Adipocyte (in vitro differentiated cells): ENCODE measurements at regions not wholly inside any gene's neighbourhood (a gene's known extent, or its start where the extent isn't known, plus 50 kb on each side); places are given as distances from the start of the nearest gene placed in this dataset.

Experiments
- DNase-seq: peaks from one replicate; pipeline ENCODE4 v3.0.0-alpha.2; 2015; ENCODE audit warnings: low read depth
- H3K27me3 ChIP-seq: replicated peaks from 2 replicates; pipeline ENCODE4 v1.7.0; 2013; ENCODE audit warnings: mild to moderate bottlenecking, low read length, moderate library complexity; ENCODE audit not compliant: control insufficient read depth, insufficient read depth
- H3K36me3 ChIP-seq: 2 replicates; pipeline ENCODE4 v1.7.0; 2013; ENCODE audit warnings: low read length, mild to moderate bottlenecking, moderate library complexity; ENCODE audit not compliant: control insufficient read depth, insufficient read depth, severe bottlenecking
- H3K4me1 ChIP-seq: 2 replicates; pipeline ENCODE4 v1.7.0; 2013; ENCODE audit warnings: mild to moderate bottlenecking, low read length, moderate library complexity; ENCODE audit not compliant: control insufficient read depth, insufficient read depth
- H3K4me3 ChIP-seq: 2 replicates; pipeline ENCODE4 v1.7.0; 2013; ENCODE audit warnings: mild to moderate bottlenecking, low read length, moderate library complexity
- H3K9ac ChIP-seq: 2 replicates; pipeline ENCODE4 v1.7.0; 2013; ENCODE audit warnings: mild to moderate bottlenecking, low read length, moderate library complexity
- H3K9me3 ChIP-seq: 2 replicates; pipeline ENCODE4 v1.7.0; 2013; ENCODE audit warnings: mild to moderate bottlenecking, low read length, moderate library complexity; ENCODE audit not compliant: control insufficient read depth

- H3K36me3 ChIP-seq = no peaks in the 10 kb centered on the region
- peaks cover 2% of the 10 kb centered on the region for H3K9me3 ChIP-seq
- H3K4me3 ChIP-seq = no peak overlapping the region
- no peak overlapping the region for H3K9ac ChIP-seq
- no peak for DNase-seq
- H3K4me1 ChIP-seq = no peaks in the 10 kb centered on the region
- no peaks in the 10 kb centered on the region for H3K27me3 ChIP-seq
Measured at GRCh38 chr3:103371411-103371810, 936.6 kb downstream of the ZPLD1 start.

- H3K9ac ChIP-seq = no peak overlapping the region
- no peaks in the 10 kb centered on the region for H3K27me3 ChIP-seq
- no peaks in the 10 kb centered on the region for H3K4me1 ChIP-seq
- no peak overlapping the region for H3K4me3 ChIP-seq
- H3K9me3 ChIP-seq = peaks cover 2% of the 10 kb centered on the region
- no peaks in the 10 kb centered on the region for H3K36me3 ChIP-seq
- DNase-seq = no peak
Measured at GRCh38 chr3:103372031-103372430, 937.2 kb downstream of the ZPLD1 start.

DNA sequence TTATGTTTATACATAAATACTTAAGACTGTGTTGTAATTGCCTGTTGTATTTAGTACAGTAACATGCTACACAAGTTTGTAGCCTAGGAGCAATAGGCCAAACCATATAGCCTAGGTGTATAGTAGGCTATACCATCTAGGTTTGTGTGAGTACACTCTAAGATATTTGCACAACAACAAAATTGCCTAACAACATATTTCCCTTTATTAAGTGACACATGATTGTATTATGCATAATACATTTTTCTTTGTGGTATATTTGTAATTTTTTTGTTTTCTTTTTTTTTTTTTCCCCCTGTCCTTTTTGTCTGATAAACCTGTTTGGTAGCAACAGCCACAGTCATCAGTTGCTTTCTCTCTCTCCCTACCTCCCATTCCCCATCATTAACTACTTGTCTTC lies 945.6 kb downstream of the ZPLD1 start:
- Histone ChIP-seq H3K9ac (no peak overlapping the region), H3K9me3 (no peaks in the 10 kb centered on the region), H3K27me3 (no peaks in the 10 kb centered on the region), H3K36me3 (no peaks in the 10 kb centered on the region), H3K4me3 (no peak overlapping the region), H3K4me1 (no peaks in the 10 kb centered on the region)
- DNase-seq = no peak

- H3K27me3 ChIP-seq = no peaks in the 10 kb centered on the region
- no peaks in the 10 kb centered on the region for H3K36me3 ChIP-seq
- DNase-seq = peak; percentile 7
- no peak overlapping the region for H3K9ac ChIP-seq
- no peaks in the 10 kb centered on the region for H3K4me1 ChIP-seq
- no peak overlapping the region for H3K4me3 ChIP-seq
- no peaks in the 10 kb centered on the region for H3K9me3 ChIP-seq
Measured at GRCh38 chr3:103381296-103382079, 946.7 kb downstream of the ZPLD1 start.

GRCh38 chr3:103385961-103386656 lies 951.3 kb downstream of the ZPLD1 start:
- H3K36me3 ChIP-seq = no peaks in the 10 kb centered on the region
- H3K4me3 ChIP-seq = no peak overlapping the region
- DNase-seq = no peak
- no peak overlapping the region for H3K9ac ChIP-seq
- H3K4me1 ChIP-seq = no peaks in the 10 kb centered on the region
- no peaks in the 10 kb centered on the region for H3K9me3 ChIP-seq
- no peaks in the 10 kb centered on the region for H3K27me3 ChIP-seq

- Histone ChIP-seq H3K9ac (no peak overlapping the region), H3K4me3 (no peak overlapping the region), H3K27me3 (no peaks in the 10 kb centered on the region), H3K4me1 (no peaks in the 10 kb centered on the region), H3K9me3 (no peaks in the 10 kb centered on the region), H3K36me3 (no peaks in the 10 kb centered on the region)
- DNase-seq = peak; percentile 30
Measured at GRCh38 chr3:103388214-103388613, 953.4 kb downstream of the ZPLD1 start.

DNA sequence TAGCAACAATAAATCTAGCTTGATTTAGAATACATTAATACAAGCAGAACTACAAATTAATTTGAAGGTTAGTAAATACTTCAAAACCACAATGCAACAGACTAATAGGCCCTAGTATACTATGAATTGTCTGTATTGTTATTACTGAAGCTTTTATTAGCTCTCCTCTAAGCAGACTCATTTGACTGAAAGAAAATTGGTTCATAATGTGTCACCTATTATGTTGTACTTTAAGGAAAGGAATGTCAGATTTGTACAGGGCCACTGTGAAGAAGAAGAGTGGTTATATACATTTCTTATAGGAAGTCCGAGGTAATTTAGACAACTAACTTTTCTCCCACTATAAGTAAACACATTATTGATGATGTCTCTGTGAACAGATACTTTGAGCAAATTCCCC lies 954.5 kb downstream of the ZPLD1 start:
- Histone ChIP-seq H3K4me1 (no peaks in the 10 kb centered on the region), H3K9ac (no peak overlapping the region)
- DNase-seq = no peak

DNA sequence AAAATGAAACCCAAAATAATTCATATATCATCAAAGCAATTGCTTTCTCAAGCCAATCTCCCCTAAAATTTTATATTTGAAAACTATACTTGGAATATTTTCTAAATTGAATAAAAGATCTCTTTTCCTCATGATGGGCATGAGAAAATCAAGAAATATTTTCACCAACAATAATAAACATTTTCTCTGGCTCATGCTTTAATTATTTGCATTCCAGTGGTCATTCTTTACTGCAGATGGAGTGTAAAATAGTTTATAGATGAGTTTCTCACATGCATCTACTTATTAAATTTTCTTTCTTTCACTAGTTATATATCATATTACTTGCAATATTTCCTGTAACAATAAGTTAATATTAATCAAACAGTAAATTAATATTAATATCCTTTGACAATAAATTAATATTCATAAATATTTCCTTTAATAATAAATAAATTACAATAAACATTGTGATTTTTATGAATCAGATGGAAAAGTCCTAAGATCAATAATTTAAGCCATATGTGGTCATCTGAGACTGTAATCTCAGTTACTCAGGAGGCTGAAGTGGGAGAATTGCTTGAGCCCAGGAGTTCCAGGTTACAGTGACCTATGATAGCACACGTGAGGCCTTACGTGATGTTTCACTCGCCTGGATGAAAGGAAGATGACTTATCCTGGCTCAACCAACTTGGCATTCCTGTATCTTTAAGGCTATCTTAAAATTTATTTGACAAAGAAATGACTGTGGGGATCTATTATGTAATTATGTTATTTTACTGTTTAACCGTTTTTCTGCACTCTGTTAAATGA lies 958.8 kb downstream of the ZPLD1 start:
- peak; percentile 42 for DNase-seq
- no peaks in the 10 kb centered on the region for H3K4me1 ChIP-seq
- no peaks in the 10 kb centered on the region for H3K9me3 ChIP-seq
- H3K4me3 ChIP-seq = no peak overlapping the region
- H3K9ac ChIP-seq = no peak overlapping the region
- H3K36me3 ChIP-seq = no peaks in the 10 kb centered on the region
- H3K27me3 ChIP-seq = no peaks in the 10 kb centered on the region

More for the DNA sequence above, 954.5 kb downstream of the ZPLD1 start:
- Histone ChIP-seq H3K36me3 (no peaks in the 10 kb centered on the region), H3K9me3 (no peaks in the 10 kb centered on the region), H3K27me3 (no peaks in the 10 kb centered on the region), H3K4me3 (no peak overlapping the region)

DNA sequence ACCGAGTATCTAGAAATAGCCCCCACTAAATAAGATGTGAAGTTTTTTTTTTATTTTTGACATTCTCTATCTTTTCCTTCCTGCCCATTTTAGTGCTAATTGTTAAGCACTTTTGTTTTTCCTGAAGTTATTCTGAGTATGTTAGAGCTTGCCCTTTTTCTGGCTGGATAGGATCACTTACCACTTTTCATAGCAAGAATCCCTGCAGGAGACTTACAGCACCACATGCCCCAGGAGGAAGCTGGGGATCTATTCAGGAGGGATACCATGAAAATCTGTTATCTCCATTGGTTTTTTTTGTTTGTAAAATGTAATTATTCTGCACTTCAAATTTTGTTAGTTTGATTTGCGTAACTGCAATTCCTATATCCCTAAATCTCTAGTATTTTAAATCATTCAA lies 968.4 kb downstream of the ZPLD1 start:
- Histone ChIP-seq H3K4me3 (no peak overlapping the region), H3K9ac (no peak overlapping the region), H3K4me1 (no peaks in the 10 kb centered on the region), H3K9me3 (peaks cover 4% of the 10 kb centered on the region), H3K27me3 (no peaks in the 10 kb centered on the region), H3K36me3 (no peaks in the 10 kb centered on the region)
- no peak for DNase-seq

GRCh38 chr3:103406320-103406850 lies 971.6 kb downstream of the ZPLD1 start:
- Histone ChIP-seq H3K9me3 (no peaks in the 10 kb centered on the region), H3K9ac (no peak overlapping the region), H3K36me3 (no peaks in the 10 kb centered on the region), H3K27me3 (no peaks in the 10 kb centered on the region), H3K4me1 (no peaks in the 10 kb centered on the region), H3K4me3 (no peak overlapping the region)
- no peak for DNase-seq

DNA sequence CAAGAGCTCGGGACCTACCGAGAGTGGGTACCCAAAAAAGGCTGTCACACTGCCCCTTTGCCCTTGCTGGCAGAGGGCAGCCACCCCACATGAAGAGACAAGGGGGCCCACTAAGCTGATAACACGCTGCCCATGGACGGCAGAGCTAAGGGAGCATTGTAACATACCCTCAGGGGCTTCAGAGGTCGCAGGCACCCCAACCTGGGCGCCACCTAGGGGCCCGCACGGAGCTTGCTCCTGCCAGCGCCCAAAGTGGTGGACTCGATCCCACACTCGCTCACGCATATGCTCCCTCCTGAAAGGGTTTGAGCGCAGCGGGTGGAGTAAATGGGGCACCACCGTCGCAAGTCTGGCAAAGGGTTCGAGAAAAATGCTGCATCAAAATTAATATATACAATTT lies 975.4 kb downstream of the ZPLD1 start:
- H3K36me3 ChIP-seq = no peaks in the 10 kb centered on the region
- DNase-seq = no peak
- H3K4me3 ChIP-seq = no peak overlapping the region
- no peak overlapping the region for H3K9ac ChIP-seq
- no peaks in the 10 kb centered on the region for H3K4me1 ChIP-seq
- H3K9me3 ChIP-seq = no peaks in the 10 kb centered on the region
- no peaks in the 10 kb centered on the region for H3K27me3 ChIP-seq
